Activated CD8-positive, alpha-beta memory T cell treated with anti-CD3 and anti-CD28 coated beads for 48 hours (primary cell): ENCODE measurements at regions not wholly inside any gene's neighbourhood (a gene's known extent, or its start where the extent isn't known, plus 50 kb on each side); places are given as distances from the start of the nearest gene placed in this dataset.
"Not testable (repeated sequence)": the region's sequence is repeated elsewhere in the genome, so short reads cannot be mapped to it uniquely, and the experiment has no call there.

ENCODE experiments used
- DNase-seq, 3 experiments: peaks; one replicate each; pipeline ENCODE4 v3.0.0-alpha.2; 2020; ENCODE audit warnings: low read depth in 2 of 3, low spot score in 2 of 3

GRCh38 chr1:66455446-66455845, 78.5 kb upstream of the SGIP1 start:
- no peak for DNase-seq

GRCh38 chr1:66460776-66461175, 73.2 kb upstream of the SGIP1 start:
- no peak for DNase-seq

GRCh38 chr1:66462313-66462712, 71.6 kb upstream of the SGIP1 start:
- no peak for DNase-seq

- DNase-seq: no peak
Measured at GRCh38 chr1:66464351-66464750, 69.6 kb upstream of the SGIP1 start.

GRCh38 chr1:66464802-66465201, 69.2 kb upstream of the SGIP1 start:
- no peak for DNase-seq

- not testable (repeated sequence) for DNase-seq
Measured at GRCh38 chr1:66466695-66467094, 67.3 kb upstream of the SGIP1 start.

GRCh38 chr1:66468722-66469121, 65.2 kb upstream of the SGIP1 start:
- no peak for DNase-seq

- no peak for DNase-seq
Measured at GRCh38 chr1:66475940-66476339, 58.0 kb upstream of the SGIP1 start.

GRCh38 chr1:66476774-66477173, 57.2 kb upstream of the SGIP1 start:
- no peak for DNase-seq

GRCh38 chr1:66478116-66478515, 55.8 kb upstream of the SGIP1 start:
- DNase-seq: no peak

GRCh38 chr1:66480162-66480561, 53.8 kb upstream of the SGIP1 start:
- no peak for DNase-seq

- not testable (repeated sequence) for DNase-seq
Measured at GRCh38 chr1:66481215-66481614, 52.7 kb upstream of the SGIP1 start.
